Astrocyte of the hippocampus (primary cell): ENCODE measurements at regions not wholly inside any gene's neighbourhood (a gene's known extent, or its start where the extent isn't known, plus 50 kb on each side); places are given as distances from the start of the nearest gene placed in this dataset.
A peak's percentile ranks its signal among the peaks of the same experiment; 100 is the strongest.

ENCODE experiments used
- DNase-seq: peaks from one replicate; pipeline ENCODE4 v3.0.0; 2011; ENCODE audit warnings: low read depth, low spot score

GRCh38 chr4:62377700-62378099, 1177.6 kb downstream of the ADGRL3 start:
- DNase-seq, result no peak

- no peak for DNase-seq
Measured at GRCh38 chr4:62377245-62377644, 1177.1 kb downstream of the ADGRL3 start.

DNA sequence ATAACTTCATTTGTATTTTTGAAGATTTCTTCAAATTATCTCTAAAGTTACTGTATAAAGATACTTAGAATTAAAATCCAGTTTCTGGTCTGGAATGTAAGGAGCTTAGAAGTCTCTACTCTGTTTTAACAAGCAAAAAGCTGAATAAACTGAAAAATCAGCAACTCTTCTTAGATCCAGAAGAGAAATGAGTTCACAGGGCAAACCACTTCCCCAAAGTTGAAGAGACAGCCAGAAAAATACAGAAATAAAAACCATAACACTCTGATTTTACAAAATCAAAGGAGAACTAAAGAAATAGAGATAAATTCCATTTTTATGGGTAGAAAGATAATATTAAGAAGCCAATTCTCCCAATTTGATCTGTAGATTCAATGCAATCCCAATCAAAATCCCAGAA, 1166.8 kb downstream of the ADGRL3 start:
- no peak for DNase-seq

GRCh38 chr4:62360156-62360545, 1160.0 kb downstream of the ADGRL3 start:
- peak; percentile 5 for DNase-seq

DNA sequence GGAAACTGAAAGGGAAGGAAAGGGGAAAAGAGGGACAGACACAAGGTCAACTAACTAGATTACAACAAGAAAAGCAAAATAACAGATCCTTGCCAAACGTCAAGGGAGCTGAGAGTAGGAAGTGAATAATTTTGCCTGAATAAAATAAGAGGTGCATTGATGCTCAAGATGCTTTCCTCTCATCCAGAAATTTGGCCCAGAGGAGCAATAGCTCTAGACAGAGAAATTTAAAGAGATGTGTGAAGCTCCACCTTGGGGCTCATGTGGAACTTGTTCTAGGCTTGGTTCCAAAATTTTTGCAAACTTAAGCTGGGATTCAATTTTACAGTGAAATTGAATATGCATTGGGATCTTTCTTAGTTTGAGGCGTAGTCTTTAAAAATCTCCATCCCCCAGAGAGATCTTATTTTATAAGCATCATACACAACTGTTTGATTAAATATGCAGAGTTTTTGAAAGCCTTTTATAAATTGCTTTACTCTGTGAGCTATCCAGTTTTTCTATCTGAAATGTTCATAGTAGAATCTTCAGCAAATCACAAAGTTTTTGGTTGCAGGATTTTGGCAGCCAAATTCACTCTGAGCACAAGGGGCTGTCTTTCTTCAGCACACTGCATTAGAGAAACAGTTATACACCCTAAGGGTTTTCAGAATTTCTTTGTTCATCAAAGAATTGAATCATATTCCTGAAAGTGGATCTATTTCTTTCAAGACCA, 1159.5 kb downstream of the ADGRL3 start:
- DNase-seq, result no peak

DNA sequence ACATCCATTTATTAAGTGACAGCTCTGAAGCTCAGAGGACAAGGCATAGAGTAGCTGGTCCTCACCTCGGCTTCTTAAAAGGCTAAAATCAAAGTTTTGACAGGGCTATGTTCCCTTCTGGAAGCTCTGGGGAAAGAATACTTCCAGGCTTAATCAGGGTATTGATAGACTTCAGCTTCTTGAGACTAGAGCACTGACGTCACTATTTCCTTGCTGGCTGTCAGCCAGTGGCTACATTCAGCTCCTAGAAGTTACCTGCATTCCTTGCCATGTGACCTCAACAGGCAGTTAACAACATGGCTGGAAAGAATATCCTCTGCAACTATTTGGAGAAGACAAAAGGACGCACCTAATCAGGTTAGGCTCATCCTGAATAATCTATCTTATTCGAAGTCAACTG, 1144.8 kb downstream of the ADGRL3 start:
- DNase-seq, result no peak

GRCh38 chr4:62344474-62344873, 1144.3 kb downstream of the ADGRL3 start:
- DNase-seq, result no peak

DNA sequence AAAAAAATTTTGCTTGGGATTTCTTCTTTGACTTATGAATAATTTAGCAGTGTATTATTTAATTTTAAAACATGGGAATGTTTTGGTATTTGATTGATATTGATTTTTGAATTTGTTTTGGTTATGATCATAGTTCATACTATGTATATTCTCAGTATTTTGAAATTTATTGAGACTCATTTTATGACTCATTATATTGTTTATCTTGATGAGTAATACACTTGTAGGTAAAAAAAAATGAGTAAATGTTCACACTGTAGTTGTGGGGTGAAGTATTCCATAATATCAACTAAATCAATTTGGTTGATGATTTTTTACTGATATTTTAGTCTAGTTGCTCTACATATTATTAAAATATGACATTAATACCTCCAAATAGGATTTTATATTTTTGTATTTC, 1142.2 kb downstream of the ADGRL3 start:
- no peak for DNase-seq

DNA sequence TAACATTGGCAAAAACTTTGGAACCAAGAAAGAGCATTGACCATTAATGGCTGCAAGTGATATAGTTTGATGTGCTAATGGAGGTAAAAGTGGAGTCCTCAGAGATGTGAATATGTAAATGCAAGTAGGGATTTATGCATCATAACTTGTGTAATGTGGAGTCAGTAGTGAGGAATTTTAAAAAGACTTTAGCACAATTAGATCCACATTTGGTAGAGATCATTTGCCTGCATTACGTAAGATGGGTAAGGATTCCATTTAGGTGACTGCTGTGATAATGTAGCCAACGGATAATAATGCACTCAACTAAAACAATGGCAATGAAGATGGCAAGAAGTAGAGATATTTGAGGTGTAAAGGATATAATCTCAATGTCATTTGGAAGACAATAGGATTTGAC, 1128.4 kb downstream of the ADGRL3 start:
- DNase-seq, result no peak

GRCh38 chr4:62327612-62328297, 1127.6 kb downstream of the ADGRL3 start:
- no peak for DNase-seq

GRCh38 chr4:62324215-62324614, 1124.1 kb downstream of the ADGRL3 start:
- peak; percentile 85 for DNase-seq

GRCh38 chr4:62320612-62321011, 1120.5 kb downstream of the ADGRL3 start:
- DNase-seq, result no peak

GRCh38 chr4:62302710-62303109, 1102.6 kb downstream of the ADGRL3 start:
- no peak for DNase-seq

DNA sequence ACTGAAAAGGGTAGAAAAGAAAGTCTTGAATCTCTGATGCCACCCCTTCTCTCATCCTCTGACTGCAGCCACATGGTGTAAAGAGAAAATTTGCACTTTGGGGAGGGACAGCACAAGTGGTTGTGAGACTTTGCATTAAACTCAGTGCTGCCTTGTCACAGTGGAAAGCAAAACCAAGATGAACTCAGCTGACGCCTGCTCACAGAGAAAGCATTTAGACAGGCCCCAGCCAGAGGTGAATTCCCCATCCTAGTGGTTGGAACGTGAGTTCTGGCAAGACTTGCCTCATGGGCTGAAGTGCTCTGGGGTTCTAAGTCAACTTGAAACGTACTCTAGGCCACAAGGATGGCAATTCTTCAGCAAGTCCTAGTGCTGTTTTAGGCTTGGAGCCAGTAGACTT, 1101.4 kb downstream of the ADGRL3 start:
- peak; percentile 3 for DNase-seq

DNA sequence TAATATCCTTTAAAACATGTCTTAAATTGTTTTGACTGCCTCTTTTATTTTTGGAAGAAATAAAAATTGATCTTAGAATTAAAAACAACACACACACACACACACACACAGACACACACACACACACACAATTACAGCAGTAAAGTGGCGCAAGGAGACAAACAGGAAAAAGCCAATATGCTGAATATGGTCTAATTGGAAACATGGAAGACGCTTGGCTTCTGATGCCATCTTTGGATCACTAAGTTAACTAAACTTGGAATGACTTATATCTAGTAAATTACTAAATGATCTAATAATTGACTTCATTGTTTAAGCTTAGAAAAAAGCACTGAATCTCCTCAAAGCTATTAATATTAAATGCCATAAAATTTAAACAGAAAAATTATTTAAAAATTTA, 1093.4 kb downstream of the ADGRL3 start:
- no peak for DNase-seq

- DNase-seq, result no peak
Measured at GRCh38 chr4:62292911-62293310, 1092.8 kb downstream of the ADGRL3 start.

DNA sequence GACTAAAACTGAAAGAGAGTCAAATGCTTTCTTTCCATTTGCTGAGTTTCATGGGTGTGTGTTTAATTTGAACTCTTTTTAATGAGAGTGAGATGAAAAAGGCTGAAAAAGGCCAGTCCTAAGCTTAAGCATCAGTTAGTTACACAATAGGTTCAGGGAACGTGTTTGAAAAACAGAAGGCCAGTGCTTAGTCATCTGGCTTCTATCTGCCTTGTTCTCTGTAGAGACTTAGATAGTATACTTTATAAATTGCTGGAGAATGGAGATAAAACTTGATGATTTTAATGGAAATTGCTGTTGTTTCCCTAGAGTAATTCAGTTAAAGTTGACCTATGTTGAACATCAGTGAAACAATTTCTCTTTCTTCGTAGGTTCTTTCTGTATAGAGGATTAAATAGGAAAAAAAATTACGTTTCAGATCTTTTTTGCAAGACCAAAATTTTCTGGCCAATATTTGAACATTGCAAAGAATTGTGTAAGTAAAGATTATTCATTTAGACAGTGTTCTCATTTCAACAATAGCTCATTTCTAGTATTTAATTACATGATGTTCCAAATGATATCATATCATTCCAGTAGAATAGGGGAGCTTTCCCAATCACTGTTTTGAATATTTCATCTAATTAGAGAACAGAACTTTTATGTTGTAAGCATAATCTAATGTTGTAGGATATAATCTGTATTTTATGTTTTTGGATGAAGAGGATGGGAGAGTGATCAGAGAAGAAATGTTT, 1088.8 kb downstream of the ADGRL3 start:
- DNase-seq, result no peak

DNA sequence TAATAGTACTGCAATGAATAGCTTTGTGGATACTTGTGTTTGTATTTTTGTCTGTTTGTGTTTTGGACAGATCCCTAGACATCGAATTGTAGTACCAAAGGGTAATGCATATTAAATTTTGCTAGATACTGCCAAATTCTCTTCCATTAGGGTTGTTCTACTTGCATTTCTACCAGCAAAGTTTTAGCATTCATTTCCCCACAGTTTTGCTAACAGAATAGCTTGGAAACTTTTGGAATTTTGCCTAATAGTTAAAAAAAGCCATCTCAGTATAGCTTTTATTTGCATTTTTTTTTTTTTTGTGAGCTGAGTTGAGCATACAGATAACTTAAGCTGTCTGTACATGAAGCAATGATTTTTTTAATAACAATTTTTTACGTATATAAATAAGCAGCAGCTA, 1084.9 kb downstream of the ADGRL3 start:
- DNase-seq, result no peak

- DNase-seq, result no peak
Measured at GRCh38 chr4:62279689-62280088, 1079.6 kb downstream of the ADGRL3 start.

DNA sequence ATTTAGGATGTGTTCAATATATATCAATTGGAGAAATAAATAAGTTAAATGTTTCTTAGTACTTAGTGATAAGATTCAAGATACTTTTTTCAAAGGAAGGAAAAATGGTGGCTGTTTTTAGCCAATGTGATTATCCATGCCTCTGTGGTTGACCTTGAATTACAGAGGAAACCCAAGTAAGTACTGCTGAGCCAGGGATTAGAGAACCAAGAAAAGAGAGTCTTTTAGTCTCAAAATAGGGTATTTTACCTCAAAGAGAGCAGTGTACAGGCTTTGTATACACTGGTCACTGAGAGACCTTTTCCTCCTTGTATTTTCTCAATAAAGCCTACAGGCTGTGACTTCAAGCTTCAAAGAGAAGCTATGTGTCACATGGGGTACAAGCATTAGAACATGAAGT, 1075.3 kb downstream of the ADGRL3 start:
- no peak for DNase-seq

DNA sequence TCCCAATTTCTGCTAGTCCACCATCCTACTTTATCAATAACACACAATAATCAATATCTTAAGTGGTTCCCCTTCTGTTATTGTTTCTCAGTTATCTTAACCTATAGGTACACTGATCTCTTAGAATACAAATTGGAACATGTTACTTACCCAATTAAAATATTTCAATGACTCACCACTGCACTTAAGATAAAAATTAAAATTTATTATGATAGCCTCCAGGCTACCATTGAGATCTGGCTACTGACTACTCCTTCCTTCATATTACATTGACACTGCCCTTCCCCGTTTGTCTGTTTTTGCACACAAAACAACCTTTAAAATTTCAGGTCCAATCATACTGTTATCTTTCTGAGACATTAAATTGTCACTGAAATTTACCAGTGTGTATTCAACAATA, 1074.7 kb downstream of the ADGRL3 start:
- no peak for DNase-seq

- no peak for DNase-seq
Measured at GRCh38 chr4:62271107-62271506, 1071.0 kb downstream of the ADGRL3 start.

DNA sequence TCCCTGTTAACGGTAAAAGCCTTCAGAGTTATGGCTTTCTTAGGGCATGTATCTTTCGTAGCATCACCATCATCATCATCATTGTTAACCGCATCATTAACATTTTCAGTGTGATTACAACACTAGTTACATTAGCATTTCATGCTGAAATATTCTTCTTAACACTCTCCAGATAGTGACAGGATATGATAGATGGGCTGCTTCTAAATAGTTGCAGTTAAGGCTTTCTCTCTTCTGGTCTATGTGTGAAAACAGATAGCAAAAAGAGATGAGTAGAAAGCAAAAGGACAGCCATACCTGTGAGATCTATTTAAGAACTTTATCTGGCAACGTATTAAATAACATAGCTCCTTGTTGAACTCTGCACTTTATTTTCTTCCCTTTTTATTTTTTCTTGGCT, 1069.8 kb downstream of the ADGRL3 start:
- DNase-seq, result no peak
